HG03460 (cell line): ENCODE measurements at regions not wholly inside any gene's neighbourhood (a gene's known extent, or its start where the extent isn't known, plus 50 kb on each side); places are given as distances from the start of the nearest gene placed in this dataset.
A peak's percentile ranks its signal among the peaks of the same experiment; 100 is the strongest.

Source experiments
- ATAC-seq: cut with Tn5 transposase; IDR thresholded peaks from one replicate; pipeline ENCODE4 v1.9.1; 2021; ENCODE audit not compliant: unreplicated experiment

GRCh38 chrX:110408949-110409588 lies 50.4 kb downstream of the RTL9 start:
- ATAC-seq, result no peak

GRCh38 chrX:110409925-110410324 lies 51.3 kb downstream of the RTL9 start:
- ATAC-seq, result no peak

GRCh38 chrX:110410603-110411002 lies 52.0 kb downstream of the RTL9 start:
- ATAC-seq, result no peak

GRCh38 chrX:110412971-110413726 lies 54.5 kb downstream of the RTL9 start:
- ATAC-seq, result peak; percentile 65

- no peak for ATAC-seq
Observed at GRCh38 chrX:110413727-110414124, 55.1 kb downstream of the RTL9 start.

- peak; percentile 33 for ATAC-seq
Observed at GRCh38 chrX:110414273-110414672, 55.6 kb downstream of the RTL9 start.

GRCh38 chrX:110414679-110415439 lies 56.2 kb downstream of the RTL9 start:
- ATAC-seq, result peak; percentile 68

GRCh38 chrX:110415440-110416170 lies 57.0 kb downstream of the RTL9 start:
- ATAC-seq, result no peak

- ATAC-seq, result no peak
Observed at GRCh38 chrX:110417128-110417527, 58.5 kb downstream of the RTL9 start.

GRCh38 chrX:110418316-110419235 lies 59.9 kb downstream of the RTL9 start:
- no peak for ATAC-seq

GRCh38 chrX:110419512-110419911 lies 60.9 kb downstream of the RTL9 start:
- ATAC-seq, result no peak

GRCh38 chrX:110420771-110421499 lies 62.3 kb downstream of the RTL9 start:
- ATAC-seq, result no peak

- no peak for ATAC-seq
Observed at GRCh38 chrX:110421500-110422455, 63.1 kb downstream of the RTL9 start.

- ATAC-seq, result no peak
Observed at GRCh38 chrX:110425222-110426154, 66.8 kb downstream of the RTL9 start.

- ATAC-seq, result no peak
Observed at GRCh38 chrX:110426155-110426504, 67.5 kb downstream of the RTL9 start.

- no peak for ATAC-seq
Observed at GRCh38 chrX:110427076-110427475, 68.4 kb downstream of the RTL9 start.

GRCh38 chrX:110428144-110428543 lies 69.5 kb downstream of the RTL9 start:
- ATAC-seq, result no peak
